HG02623 (cell line): ENCODE measurements at regions not wholly inside any gene's neighbourhood (a gene's known extent, or its start where the extent isn't known, plus 50 kb on each side); places are given as distances from the start of the nearest gene placed in this dataset.

ENCODE experiments used
- ATAC-seq: cut with Tn5 transposase; IDR thresholded peaks from one replicate; pipeline ENCODE4 v1.9.1; 2021; ENCODE audit warnings: moderate library complexity; ENCODE audit not compliant: unreplicated experiment

GRCh38 chr4:135605076-135605475, 1403.5 kb upstream of the PABPC4L start:
- no peak for ATAC-seq

- ATAC-seq: no peak
Measured at GRCh38 chr4:135604531-135604930, 1402.9 kb upstream of the PABPC4L start.

GRCh38 chr4:135601351-135601750, 1399.8 kb upstream of the PABPC4L start:
- ATAC-seq: no peak

- no peak for ATAC-seq
Measured at GRCh38 chr4:135598151-135598550, 1396.6 kb upstream of the PABPC4L start.

GRCh38 chr4:135594521-135594920, 1392.9 kb upstream of the PABPC4L start:
- ATAC-seq: no peak

GRCh38 chr4:135575041-135575440, 1373.5 kb upstream of the PABPC4L start:
- no peak for ATAC-seq

GRCh38 chr4:135573251-135573650, 1371.7 kb upstream of the PABPC4L start:
- ATAC-seq: no peak

- no peak for ATAC-seq
Measured at GRCh38 chr4:135564090-135564489, 1362.5 kb upstream of the PABPC4L start.

GRCh38 chr4:135553213-135553612, 1351.6 kb upstream of the PABPC4L start:
- ATAC-seq: no peak

GRCh38 chr4:135552131-135552530, 1350.5 kb upstream of the PABPC4L start:
- no peak for ATAC-seq

GRCh38 chr4:135548711-135549110, 1347.1 kb upstream of the PABPC4L start:
- no peak for ATAC-seq

GRCh38 chr4:135545616-135546317, 1344.2 kb upstream of the PABPC4L start:
- ATAC-seq: no peak

GRCh38 chr4:135538698-135539097, 1337.1 kb upstream of the PABPC4L start:
- ATAC-seq: no peak

GRCh38 chr4:135533053-135533452, 1331.5 kb upstream of the PABPC4L start:
- no peak for ATAC-seq

- ATAC-seq: no peak
Measured at GRCh38 chr4:135532132-135532531, 1330.5 kb upstream of the PABPC4L start.

- no peak for ATAC-seq
Measured at GRCh38 chr4:135515295-135515694, 1313.7 kb upstream of the PABPC4L start.

GRCh38 chr4:135510582-135510981, 1309.0 kb upstream of the PABPC4L start:
- ATAC-seq: no peak

GRCh38 chr4:135508006-135508714, 1306.6 kb upstream of the PABPC4L start:
- ATAC-seq: no peak

GRCh38 chr4:135497563-135498152, 1296.1 kb upstream of the PABPC4L start:
- ATAC-seq: no peak

GRCh38 chr4:135492439-135492838, 1290.8 kb upstream of the PABPC4L start:
- no peak for ATAC-seq

GRCh38 chr4:135485371-135485770, 1283.8 kb upstream of the PABPC4L start:
- ATAC-seq: no peak

GRCh38 chr4:135476272-135476671, 1274.7 kb upstream of the PABPC4L start:
- no peak for ATAC-seq
